ENCODE measurements at regions not wholly inside any gene's neighbourhood (a gene's known extent, or its start where the extent isn't known, plus 50 kb on each side); places are given as distances from the start of the nearest gene placed in this dataset.

- WGBS, 3 donors = 95 to 96% (median 96%) methylated on average over 33 to 35 of the region's 35 CpGs
- H3K36me3 ChIP-seq (ENCODE audit: insufficient read depth in 1 of 2, low read depth in 1 of 2) = no peaks in the 10 kb centered on the region
- no peak overlapping the region for H3K4me3 ChIP-seq
- peaks cover 2% of the 10 kb centered on the region for H3K9me3 ChIP-seq
- no peaks in the 10 kb centered on the region for H3K4me1 ChIP-seq
- intact Hi-C loops (cut with DNase I) = no loop called here
- no peaks in the 10 kb centered on the region for H3K27me3 ChIP-seq (ENCODE audit: insufficient read depth in 3 of 3, low read length in 2 of 3)
- DNase-seq (no peak), ATAC-seq (no peak)
- H3K27ac ChIP-seq = no peak overlapping the region
- TF ChIP-seq CTCF (IDR thresholded peaks at IDR 0.05) = no peak
These were observed 788.4 kb downstream of the TLE4 start for GRCh38 chr9:80359941-80360881.

GRCh38 chr9:80359291-80359690, 787.5 kb downstream of the TLE4 start:
- WGBS, 3 donors = 96 to 100% (median 96%) methylated on average over 7 to 11 of the region's 11 CpGs
- H3K27me3 ChIP-seq (ENCODE audit: insufficient read depth in 3 of 3, low read length in 2 of 3) = no peaks in the 10 kb centered on the region
- no peak for TF ChIP-seq CTCF (IDR thresholded peaks at IDR 0.05)
- no peak for ATAC-seq
- intact Hi-C loops (cut with DNase I) = no loop called here
- H3K9me3 ChIP-seq = no peaks in the 10 kb centered on the region
- H3K36me3 ChIP-seq (ENCODE audit: insufficient read depth in 1 of 2, low read depth in 1 of 2) = no peaks in the 10 kb centered on the region
- H3K27ac ChIP-seq = no peak overlapping the region
- no peak overlapping the region for H3K4me3 ChIP-seq
- no peak for DNase-seq
- H3K4me1 ChIP-seq = no peaks in the 10 kb centered on the region

- no peaks in the 10 kb centered on the region for H3K27me3 ChIP-seq (ENCODE audit: insufficient read depth in 3 of 3, low read length in 2 of 3)
- intact Hi-C loops (cut with DNase I) = no loop called here
- no peaks in the 10 kb centered on the region for H3K36me3 ChIP-seq (ENCODE audit: insufficient read depth in 1 of 2, low read depth in 1 of 2)
- ATAC-seq = no peak
- no peaks in the 10 kb centered on the region for H3K4me1 ChIP-seq
- no peaks in the 10 kb centered on the region for H3K9me3 ChIP-seq
- no peak overlapping the region for H3K27ac ChIP-seq
- no peak overlapping the region for H3K4me3 ChIP-seq
- WGBS, 3 donors = 91 to 100% (median 97%) methylated on average over 2 of the region's 2 CpGs
- no peak for DNase-seq
- TF ChIP-seq CTCF (IDR thresholded peaks at IDR 0.05) = no peak
These were observed 781.2 kb downstream of the TLE4 start for GRCh38 chr9:80352967-80353366.

GRCh38 chr9:80351612-80352011, 779.8 kb downstream of the TLE4 start:
- DNase-seq (no peak), ATAC-seq (no peak)
- H3K9me3 ChIP-seq = no peaks in the 10 kb centered on the region
- H3K4me1 ChIP-seq = no peaks in the 10 kb centered on the region
- 66 to 80% (median 71%) methylated on average over 1 of the region's 1 CpG for WGBS, 3 donors
- no peak overlapping the region for H3K27ac ChIP-seq
- H3K36me3 ChIP-seq (ENCODE audit: insufficient read depth in 1 of 2, low read depth in 1 of 2) = no peaks in the 10 kb centered on the region
- no peak for TF ChIP-seq CTCF (IDR thresholded peaks at IDR 0.05)
- intact Hi-C loops (cut with DNase I) = no loop called here
- H3K4me3 ChIP-seq = no peak overlapping the region
- H3K27me3 ChIP-seq (ENCODE audit: insufficient read depth in 3 of 3, low read length in 2 of 3) = no peaks in the 10 kb centered on the region
